Neural cell (in vitro differentiated cells): ENCODE measurements at regions not wholly inside any gene's neighbourhood (a gene's known extent, or its start where the extent isn't known, plus 50 kb on each side); places are given as distances from the start of the nearest gene placed in this dataset.

Experiments used
- CTCF ChIP-seq: fragments of 450-650 bp; IDR thresholded peaks from 2 replicates; pipeline ENCODE4 v1.5.1; 2014; ENCODE audit warnings: antibody characterized with exemption, mild to moderate bottlenecking, moderate library complexity; ENCODE audit not compliant: poor library complexity, severe bottlenecking
- EZH2 ChIP-seq: fragments of 200-600, 300-800 bp; shearing (Covaris generic), sonication (generic); IDR thresholded peaks from 2 replicates; pipeline ENCODE4 v1.6.1; 2014; ENCODE audit warnings: antibody characterized with exemption, low read length, borderline replicate concordance, mild to moderate bottlenecking; ENCODE audit not compliant: insufficient read depth, poor library complexity, severe bottlenecking
- MXI1 ChIP-seq: fragments of 450-650 bp; conservative IDR thresholded peaks from 2 replicates; pipeline ENCODE4 v1.6.1; 2014; ENCODE audit warnings: antibody characterized with exemption, mild to moderate bottlenecking; ENCODE audit not compliant: poor library complexity, severe bottlenecking
- POLR2AphosphoS5 ChIP-seq: IDR thresholded peaks from 2 replicates; pipeline ENCODE4 v1.6.1; 2012
- RAD21 ChIP-seq: fragments of 450-650 bp; conservative IDR thresholded peaks from 2 replicates; pipeline ENCODE4 v1.6.1; 2014; ENCODE audit warnings: antibody characterized with exemption, mild to moderate bottlenecking, moderate library complexity
- TAF1 ChIP-seq: IDR thresholded peaks from 2 replicates; pipeline ENCODE4 v1.6.1; 2012; ENCODE audit warnings: low read depth
- TF ChIP-seq, protein P1 (sequence below): IDR thresholded peaks from 2 replicates; pipeline ENCODE4 v1.6.1; 2012; ENCODE audit warnings: borderline replicate concordance

GRCh38 chr9:38305582-38305981 is 86.9 kb upstream of the ALDH1B1 start:
- TF ChIP-seq EZH2 (no peak), POLR2AphosphoS5 (no peak), MXI1 (no peak), CTCF (no peak), RAD21 (no peak), TAF1 (no peak)
- TF ChIP-seq, protein P1, sequence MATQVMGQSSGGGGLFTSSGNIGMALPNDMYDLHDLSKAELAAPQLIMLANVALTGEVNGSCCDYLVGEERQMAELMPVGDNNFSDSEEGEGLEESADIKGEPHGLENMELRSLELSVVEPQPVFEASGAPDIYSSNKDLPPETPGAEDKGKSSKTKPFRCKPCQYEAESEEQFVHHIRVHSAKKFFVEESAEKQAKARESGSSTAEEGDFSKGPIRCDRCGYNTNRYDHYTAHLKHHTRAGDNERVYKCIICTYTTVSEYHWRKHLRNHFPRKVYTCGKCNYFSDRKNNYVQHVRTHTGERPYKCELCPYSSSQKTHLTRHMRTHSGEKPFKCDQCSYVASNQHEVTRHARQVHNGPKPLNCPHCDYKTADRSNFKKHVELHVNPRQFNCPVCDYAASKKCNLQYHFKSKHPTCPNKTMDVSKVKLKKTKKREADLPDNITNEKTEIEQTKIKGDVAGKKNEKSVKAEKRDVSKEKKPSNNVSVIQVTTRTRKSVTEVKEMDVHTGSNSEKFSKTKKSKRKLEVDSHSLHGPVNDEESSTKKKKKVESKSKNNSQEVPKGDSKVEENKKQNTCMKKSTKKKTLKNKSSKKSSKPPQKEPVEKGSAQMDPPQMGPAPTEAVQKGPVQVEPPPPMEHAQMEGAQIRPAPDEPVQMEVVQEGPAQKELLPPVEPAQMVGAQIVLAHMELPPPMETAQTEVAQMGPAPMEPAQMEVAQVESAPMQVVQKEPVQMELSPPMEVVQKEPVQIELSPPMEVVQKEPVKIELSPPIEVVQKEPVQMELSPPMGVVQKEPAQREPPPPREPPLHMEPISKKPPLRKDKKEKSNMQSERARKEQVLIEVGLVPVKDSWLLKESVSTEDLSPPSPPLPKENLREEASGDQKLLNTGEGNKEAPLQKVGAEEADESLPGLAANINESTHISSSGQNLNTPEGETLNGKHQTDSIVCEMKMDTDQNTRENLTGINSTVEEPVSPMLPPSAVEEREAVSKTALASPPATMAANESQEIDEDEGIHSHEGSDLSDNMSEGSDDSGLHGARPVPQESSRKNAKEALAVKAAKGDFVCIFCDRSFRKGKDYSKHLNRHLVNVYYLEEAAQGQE, result no peak
